Esophagus muscularis mucosa (tissue), 3 donors: ENCODE measurements at regions not wholly inside any gene's neighbourhood (a gene's known extent, or its start where the extent isn't known, plus 50 kb on each side); places are given as distances from the start of the nearest gene placed in this dataset.

Source experiments
- POLR2A ChIP-seq: fragments of 450-650 bp; IDR thresholded peaks from one replicate; pipeline ENCODE4 v1.6.1; 2017; ENCODE audit warnings: antibody characterized with exemption, moderate library complexity, mild to moderate bottlenecking, low read depth
- TF ChIP-seq, protein P1 (sequence below), 3 experiments: fragments of 200-600 bp in 2 of 3; fragments of 450-650 bp in 1 of 3; sonication (generic) in 2 of 3; IDR thresholded peaks; one replicate each; pipeline ENCODE4 v1.5.1; 2017 to 2019; ENCODE audit warnings: antibody characterized with exemption in 3 of 3, mild to moderate bottlenecking in 2 of 3, moderate library complexity in 1 of 3

DNA sequence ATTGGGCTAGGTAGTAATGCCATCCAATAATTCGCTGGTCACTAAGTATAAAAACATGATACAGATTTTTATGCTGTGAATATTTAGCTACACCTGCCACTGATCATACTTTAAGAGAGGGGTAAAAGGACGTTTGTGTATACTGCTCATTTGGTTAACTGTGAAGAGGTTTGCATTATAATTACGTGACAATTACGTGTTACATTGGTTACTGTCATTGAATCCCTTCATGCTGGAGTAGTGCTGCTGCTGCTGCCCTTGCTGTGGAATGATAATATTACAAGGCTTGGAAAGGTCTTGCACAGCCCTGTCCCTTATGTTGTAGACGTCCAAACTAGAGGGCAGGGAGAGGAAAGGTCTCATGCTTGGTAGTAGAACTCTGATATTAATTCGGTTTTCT, 312.2 kb upstream of the ATP2B1 start:
- TF ChIP-seq, protein P1, sequence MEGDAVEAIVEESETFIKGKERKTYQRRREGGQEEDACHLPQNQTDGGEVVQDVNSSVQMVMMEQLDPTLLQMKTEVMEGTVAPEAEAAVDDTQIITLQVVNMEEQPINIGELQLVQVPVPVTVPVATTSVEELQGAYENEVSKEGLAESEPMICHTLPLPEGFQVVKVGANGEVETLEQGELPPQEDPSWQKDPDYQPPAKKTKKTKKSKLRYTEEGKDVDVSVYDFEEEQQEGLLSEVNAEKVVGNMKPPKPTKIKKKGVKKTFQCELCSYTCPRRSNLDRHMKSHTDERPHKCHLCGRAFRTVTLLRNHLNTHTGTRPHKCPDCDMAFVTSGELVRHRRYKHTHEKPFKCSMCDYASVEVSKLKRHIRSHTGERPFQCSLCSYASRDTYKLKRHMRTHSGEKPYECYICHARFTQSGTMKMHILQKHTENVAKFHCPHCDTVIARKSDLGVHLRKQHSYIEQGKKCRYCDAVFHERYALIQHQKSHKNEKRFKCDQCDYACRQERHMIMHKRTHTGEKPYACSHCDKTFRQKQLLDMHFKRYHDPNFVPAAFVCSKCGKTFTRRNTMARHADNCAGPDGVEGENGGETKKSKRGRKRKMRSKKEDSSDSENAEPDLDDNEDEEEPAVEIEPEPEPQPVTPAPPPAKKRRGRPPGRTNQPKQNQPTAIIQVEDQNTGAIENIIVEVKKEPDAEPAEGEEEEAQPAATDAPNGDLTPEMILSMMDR (IDR thresholded peaks at IDR 0.05), result no peak
- no peak for TF ChIP-seq POLR2A
